Tibial nerve (tissue), 4 donors: ENCODE measurements at regions not wholly inside any gene's neighbourhood (a gene's known extent, or its start where the extent isn't known, plus 50 kb on each side); places are given as distances from the start of the nearest gene placed in this dataset.

Experiments
- DNase-seq, 2 donors: peaks; one replicate each; pipeline ENCODE4 v3.0.0-alpha.2; 2019; ENCODE audit warnings: low spot score in 2 of 2
- H3K27ac ChIP-seq, 4 donors: fragments of 200-600 bp; sonication (generic) in 3 of 4; one replicate each; pipeline ENCODE4 v1.5.1; 2017 to 2019; ENCODE audit warnings: mild to moderate bottlenecking in 1 of 4
- H3K27me3 ChIP-seq, 2 donors: fragments of 200-600 bp; sonication (generic) in 1 of 2; one replicate each; pipeline versions ENCODE4 v1.5.1 to v1.6.0; 2017 to 2019
- H3K36me3 ChIP-seq, 3 donors: fragments of 200-600 bp; sonication (generic); one replicate each; pipeline ENCODE4 v1.5.1; 2018 to 2019
- H3K4me1 ChIP-seq, 4 donors: fragments of 200-600 bp; sonication (generic) in 3 of 4; one replicate each; pipeline ENCODE4 v1.5.1; 2017 to 2019
- H3K4me3 ChIP-seq, 4 donors: fragments of 200-600 bp; sonication (generic) in 3 of 4; one replicate each; pipeline ENCODE4 v1.5.1; 2017 to 2019; ENCODE audit warnings: mild to moderate bottlenecking in 1 of 4, moderate library complexity in 1 of 4
- H3K9me3 ChIP-seq, 4 donors: fragments of 200-600 bp; sonication (generic) in 3 of 4; one replicate each; pipeline ENCODE4 v1.5.1; 2017 to 2019
- CTCF ChIP-seq, 5 experiments: fragments of 200-600 bp in 3 of 5; fragments of 450-650 bp in 2 of 5; sonication (generic) in 3 of 5; IDR thresholded peaks; one replicate each; pipeline ENCODE4 v1.5.1; 2016 to 2019; ENCODE audit warnings: antibody characterized with exemption in 5 of 5, mild to moderate bottlenecking in 3 of 5, moderate library complexity in 2 of 5
- EP300 ChIP-seq, 2 donors: sonication (generic); formaldehyde crosslinking; IDR thresholded peaks; one replicate each; pipeline ENCODE4 v1.6.1; 2017; ENCODE audit warnings: antibody characterized with exemption in 2 of 2, mild to moderate bottlenecking in 1 of 2
- POLR2A ChIP-seq, 2 donors: fragments of 450-650 bp; IDR thresholded peaks; one replicate each; pipeline ENCODE4 v1.6.1; 2017; ENCODE audit warnings: antibody characterized with exemption in 2 of 2, mild to moderate bottlenecking in 2 of 2, moderate library complexity in 2 of 2
- WGBS, 2 donors: methylation state at CpG; one replicate each; pipeline ENCODE4 v1.1.5; 2018; 5-methylcytosine and 5-hydroxymethylcytosine counted together

- DNase-seq: no peak
- H3K27ac ChIP-seq: no peak overlapping the region
- TF ChIP-seq CTCF (IDR thresholded peaks at IDR 0.05): no peak
- no peak for TF ChIP-seq POLR2A (IDR thresholded peaks at IDR 0.05)
- no peak for TF ChIP-seq EP300 (IDR thresholded peaks at IDR 0.05)
- H3K4me1 ChIP-seq: no peaks in the 10 kb centered on the region
- no peak overlapping the region for H3K4me3 ChIP-seq
- peaks cover 0 to 4% (median 0%) of the 10 kb centered on the region in 4 donors for H3K9me3 ChIP-seq
- H3K27me3 ChIP-seq: no peaks in the 10 kb centered on the region
- 36 to 46% methylated on average over 2 of the region's 2 CpGs for WGBS, 2 donors
- no peaks in the 10 kb centered on the region for H3K36me3 ChIP-seq
Observed at GRCh38 chr11:38448284-38448683, 1850.2 kb upstream of the RAG2 start.

GRCh38 chr11:38446336-38446735 is 1848.3 kb upstream of the RAG2 start:
- Histone ChIP-seq H3K27me3 (no peaks in the 10 kb centered on the region), H3K36me3 (no peaks in the 10 kb centered on the region), H3K4me3 (no peak overlapping the region), H3K27ac (no peak overlapping the region), H3K9me3 (peaks cover 0 to 4% (median 0%) of the 10 kb centered on the region in 4 donors), H3K4me1 (no peaks in the 10 kb centered on the region)
- DNase-seq: no peak
- no peak for TF ChIP-seq EP300 (IDR thresholded peaks at IDR 0.05)
- TF ChIP-seq POLR2A (IDR thresholded peaks at IDR 0.05): no peak
- TF ChIP-seq CTCF (IDR thresholded peaks at IDR 0.05): no peak
- WGBS, 2 donors: 71 to 96% methylated on average over 1 of the region's 1 CpG

GRCh38 chr11:38438091-38438490 is 1840.1 kb upstream of the RAG2 start:
- Histone ChIP-seq H3K4me1 (no peaks in the 10 kb centered on the region), H3K27ac (no peak overlapping the region), H3K9me3 (no peaks in the 10 kb centered on the region), H3K36me3 (no peaks in the 10 kb centered on the region), H3K4me3 (no peak overlapping the region), H3K27me3 (no peaks in the 10 kb centered on the region)
- DNase-seq: no peak
- no peak for TF ChIP-seq EP300 (IDR thresholded peaks at IDR 0.05)
- no peak for TF ChIP-seq POLR2A (IDR thresholded peaks at IDR 0.05)

GRCh38 chr11:38425578-38425977 is 1827.5 kb upstream of the RAG2 start:
- H3K4me1 ChIP-seq: no peaks in the 10 kb centered on the region
- no peaks in the 10 kb centered on the region for H3K36me3 ChIP-seq
- H3K27me3 ChIP-seq: no peaks in the 10 kb centered on the region
- H3K27ac ChIP-seq: no peak overlapping the region
- 76 to 84% methylated on average over 3 of the region's 3 CpGs for WGBS, 2 donors
- TF ChIP-seq EP300 (IDR thresholded peaks at IDR 0.05): no peak
- TF ChIP-seq POLR2A (IDR thresholded peaks at IDR 0.05): no peak
- TF ChIP-seq CTCF (IDR thresholded peaks at IDR 0.05): no peak
- DNase-seq: no peak
- no peaks in the 10 kb centered on the region for H3K9me3 ChIP-seq
- H3K4me3 ChIP-seq: no peak overlapping the region

- no peaks in the 10 kb centered on the region for H3K36me3 ChIP-seq
- no peak for DNase-seq
- no peaks in the 10 kb centered on the region for H3K4me1 ChIP-seq
- 65 to 75% methylated on average over 2 of the region's 2 CpGs for WGBS, 2 donors
- no peaks in the 10 kb centered on the region for H3K27me3 ChIP-seq
- H3K9me3 ChIP-seq: no peaks in the 10 kb centered on the region
- H3K4me3 ChIP-seq: no peak overlapping the region
- no peak overlapping the region for H3K27ac ChIP-seq
- TF ChIP-seq POLR2A (IDR thresholded peaks at IDR 0.05) (no peak), EP300 (IDR thresholded peaks at IDR 0.05) (no peak), CTCF (IDR thresholded peaks at IDR 0.05) (no peak)
Observed at GRCh38 chr11:38423042-38423441, 1825.0 kb upstream of the RAG2 start.

- no peaks in the 10 kb centered on the region for H3K9me3 ChIP-seq
- no peaks in the 10 kb centered on the region for H3K36me3 ChIP-seq
- DNase-seq: no peak
- 57 to 64% methylated on average over 4 of the region's 4 CpGs for WGBS, 2 donors
- H3K27me3 ChIP-seq: no peaks in the 10 kb centered on the region
- no peak overlapping the region for H3K4me3 ChIP-seq
- no peak for TF ChIP-seq POLR2A (IDR thresholded peaks at IDR 0.05)
- no peak for TF ChIP-seq CTCF (IDR thresholded peaks at IDR 0.05)
- no peak for TF ChIP-seq EP300 (IDR thresholded peaks at IDR 0.05)
- no peaks in the 10 kb centered on the region for H3K4me1 ChIP-seq
- H3K27ac ChIP-seq: no peak overlapping the region
Observed at GRCh38 chr11:38416141-38416540, 1818.1 kb upstream of the RAG2 start.
